NB4 (cell line): ENCODE measurements at regions not wholly inside any gene's neighbourhood (a gene's known extent, or its start where the extent isn't known, plus 50 kb on each side); places are given as distances from the start of the nearest gene placed in this dataset.

ENCODE experiments used
- POLR2A ChIP-seq: IDR thresholded peaks from 2 replicates; pipeline ENCODE4 v1.6.1; 2011; ENCODE audit warnings: mild to moderate bottlenecking; ENCODE audit not compliant: insufficient read length; ENCODE audit errors: extremely low read depth
- TF ChIP-seq, protein P1 (sequence below): IDR thresholded peaks from one replicate; pipeline ENCODE4 v1.5.1; 2012; ENCODE audit warnings: low read depth, low read length
- TF ChIP-seq, protein P2 (sequence below): IDR thresholded peaks from 2 replicates; pipeline ENCODE4 v1.6.1; 2011; ENCODE audit warnings: low read depth, low read length

DNA sequence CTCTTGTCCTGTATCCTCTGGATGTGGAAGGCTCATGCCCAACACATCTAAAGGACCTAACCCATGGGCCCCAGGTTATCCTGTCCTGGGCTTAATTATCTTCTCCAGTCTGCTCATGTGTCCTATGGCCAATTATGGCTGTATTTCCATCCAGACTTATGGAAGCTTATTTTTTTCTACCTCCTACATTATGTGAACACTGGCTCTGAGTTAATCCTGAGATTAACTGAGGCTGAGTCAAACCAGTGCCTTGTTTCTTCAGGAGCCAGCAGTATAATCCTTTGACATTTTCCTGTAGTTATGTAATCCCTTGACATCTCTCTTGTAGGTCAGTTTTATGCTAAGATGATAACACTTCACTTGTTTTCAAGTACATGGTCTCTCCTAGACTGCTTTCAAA is 213.6 kb downstream of the PMAIP1 start:
- TF ChIP-seq, protein P1, sequence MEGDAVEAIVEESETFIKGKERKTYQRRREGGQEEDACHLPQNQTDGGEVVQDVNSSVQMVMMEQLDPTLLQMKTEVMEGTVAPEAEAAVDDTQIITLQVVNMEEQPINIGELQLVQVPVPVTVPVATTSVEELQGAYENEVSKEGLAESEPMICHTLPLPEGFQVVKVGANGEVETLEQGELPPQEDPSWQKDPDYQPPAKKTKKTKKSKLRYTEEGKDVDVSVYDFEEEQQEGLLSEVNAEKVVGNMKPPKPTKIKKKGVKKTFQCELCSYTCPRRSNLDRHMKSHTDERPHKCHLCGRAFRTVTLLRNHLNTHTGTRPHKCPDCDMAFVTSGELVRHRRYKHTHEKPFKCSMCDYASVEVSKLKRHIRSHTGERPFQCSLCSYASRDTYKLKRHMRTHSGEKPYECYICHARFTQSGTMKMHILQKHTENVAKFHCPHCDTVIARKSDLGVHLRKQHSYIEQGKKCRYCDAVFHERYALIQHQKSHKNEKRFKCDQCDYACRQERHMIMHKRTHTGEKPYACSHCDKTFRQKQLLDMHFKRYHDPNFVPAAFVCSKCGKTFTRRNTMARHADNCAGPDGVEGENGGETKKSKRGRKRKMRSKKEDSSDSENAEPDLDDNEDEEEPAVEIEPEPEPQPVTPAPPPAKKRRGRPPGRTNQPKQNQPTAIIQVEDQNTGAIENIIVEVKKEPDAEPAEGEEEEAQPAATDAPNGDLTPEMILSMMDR, result no peak
- TF ChIP-seq POLR2A, result no peak
- TF ChIP-seq, protein P2, sequence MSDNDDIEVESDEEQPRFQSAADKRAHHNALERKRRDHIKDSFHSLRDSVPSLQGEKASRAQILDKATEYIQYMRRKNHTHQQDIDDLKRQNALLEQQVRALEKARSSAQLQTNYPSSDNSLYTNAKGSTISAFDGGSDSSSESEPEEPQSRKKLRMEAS, result no peak
